Colonic mucosa (tissue), 4 donors: ENCODE measurements at regions not wholly inside any gene's neighbourhood (a gene's known extent, or its start where the extent isn't known, plus 50 kb on each side); places are given as distances from the start of the nearest gene placed in this dataset.

Experiments used
- DNase-seq: peaks from one replicate; pipeline ENCODE4 v3.0.0-alpha.2; 2020
- H3K27ac ChIP-seq: fragments of 200-600 bp; one replicate; pipeline ENCODE4 v1.8.0; 2021
- H3K27me3 ChIP-seq: fragments of 200-600 bp; one replicate; pipeline ENCODE4 v1.8.0; 2021
- H3K36me3 ChIP-seq: fragments of 200-600 bp; one replicate; pipeline ENCODE4 v1.8.0; 2021
- H3K4me1 ChIP-seq: fragments of 200-600 bp; one replicate; pipeline ENCODE4 v1.8.0; 2021; ENCODE audit warnings: mild to moderate bottlenecking
- H3K4me3 ChIP-seq: fragments of 200-600 bp; one replicate; pipeline ENCODE4 v1.8.0; 2021
- H3K9ac ChIP-seq, 2 donors: one replicate each; pipeline ENCODE4 v1.7.0; 2013; ENCODE audit warnings: control low read depth in 2 of 2, low read depth in 2 of 2, low read length in 2 of 2
- H3K9me3 ChIP-seq: fragments of 200-600 bp; one replicate; pipeline ENCODE4 v1.8.0; 2021
- intact Hi-C: fragments of 100-400 bp; cut with DNase I; formaldehyde crosslinking; loops from one replicate; pipeline ENCODE4 v1.14.1; 2022
- TF ChIP-seq, protein P1 (sequence below): fragments of 200-600 bp; IDR thresholded peaks from one replicate; pipeline ENCODE4 v1.8.0; 2022; ENCODE audit warnings: antibody characterized with exemption, mild to moderate bottlenecking
- donor health status: healthy.
- donor health status: DM: no; HTN: no; CAD: no.
- donor health status: DM: no; HTN: no; CAD: no.

GRCh38 chr18:60847517-60847916, 474.9 kb upstream of the MC4R start:
- Histone ChIP-seq H3K27me3 (no peaks in the 10 kb centered on the region), H3K4me3 (no peak overlapping the region), H3K9me3 (no peaks in the 10 kb centered on the region), H3K4me1 (no peaks in the 10 kb centered on the region), H3K27ac (no peak overlapping the region), H3K36me3 (no peaks in the 10 kb centered on the region), H3K9ac (no peak overlapping the region)
- intact Hi-C loops: no loop called here
- TF ChIP-seq, protein P1, sequence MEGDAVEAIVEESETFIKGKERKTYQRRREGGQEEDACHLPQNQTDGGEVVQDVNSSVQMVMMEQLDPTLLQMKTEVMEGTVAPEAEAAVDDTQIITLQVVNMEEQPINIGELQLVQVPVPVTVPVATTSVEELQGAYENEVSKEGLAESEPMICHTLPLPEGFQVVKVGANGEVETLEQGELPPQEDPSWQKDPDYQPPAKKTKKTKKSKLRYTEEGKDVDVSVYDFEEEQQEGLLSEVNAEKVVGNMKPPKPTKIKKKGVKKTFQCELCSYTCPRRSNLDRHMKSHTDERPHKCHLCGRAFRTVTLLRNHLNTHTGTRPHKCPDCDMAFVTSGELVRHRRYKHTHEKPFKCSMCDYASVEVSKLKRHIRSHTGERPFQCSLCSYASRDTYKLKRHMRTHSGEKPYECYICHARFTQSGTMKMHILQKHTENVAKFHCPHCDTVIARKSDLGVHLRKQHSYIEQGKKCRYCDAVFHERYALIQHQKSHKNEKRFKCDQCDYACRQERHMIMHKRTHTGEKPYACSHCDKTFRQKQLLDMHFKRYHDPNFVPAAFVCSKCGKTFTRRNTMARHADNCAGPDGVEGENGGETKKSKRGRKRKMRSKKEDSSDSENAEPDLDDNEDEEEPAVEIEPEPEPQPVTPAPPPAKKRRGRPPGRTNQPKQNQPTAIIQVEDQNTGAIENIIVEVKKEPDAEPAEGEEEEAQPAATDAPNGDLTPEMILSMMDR: no peak
- no peak for DNase-seq

DNA sequence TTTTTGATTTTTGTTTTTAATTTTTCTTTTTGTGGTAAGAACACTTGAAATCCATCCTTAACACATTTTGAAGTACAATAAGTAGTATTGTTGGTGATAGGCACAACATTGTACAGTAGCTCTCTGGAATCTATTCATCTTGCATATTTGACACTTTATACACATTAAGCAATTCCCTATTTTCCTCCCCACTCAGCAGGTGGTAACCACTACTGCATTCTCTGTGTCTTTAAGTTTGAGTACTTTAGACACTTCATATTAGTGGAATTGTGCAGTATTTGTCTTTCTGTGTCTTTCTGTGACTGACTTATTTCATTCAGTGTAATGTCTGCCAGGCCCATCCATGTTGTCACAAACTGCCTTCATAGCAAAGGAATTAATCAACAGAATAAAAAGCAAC, 471.7 kb upstream of the CDH20 start:
- Histone ChIP-seq H3K9me3 (no peaks in the 10 kb centered on the region), H3K27me3 (no peaks in the 10 kb centered on the region), H3K4me1 (no peaks in the 10 kb centered on the region), H3K9ac (no peak overlapping the region), H3K36me3 (no peaks in the 10 kb centered on the region), H3K27ac (no peak overlapping the region), H3K4me3 (no peak overlapping the region)
- TF ChIP-seq, protein P1: no peak
- DNase-seq: no peak
- intact Hi-C loops: no loop called here

DNA sequence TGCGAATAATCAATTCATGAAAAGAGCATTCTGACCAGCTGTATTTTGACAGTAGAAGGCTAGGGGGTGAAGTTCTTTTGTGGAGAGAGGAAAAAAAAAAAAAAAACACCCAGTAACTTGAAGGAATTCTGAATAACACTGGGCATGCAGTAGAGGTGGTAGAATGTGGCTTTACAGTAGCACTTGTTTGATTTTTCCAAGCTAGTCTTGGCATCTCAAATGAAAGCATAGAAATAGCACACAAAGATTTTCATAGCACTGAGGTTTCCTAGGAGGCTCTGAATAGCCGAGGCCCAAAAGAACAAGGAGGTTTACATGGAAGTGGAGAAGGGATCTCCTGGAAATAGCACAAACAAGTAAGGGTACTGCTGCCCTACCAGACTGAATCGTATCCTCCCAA, 470.2 kb upstream of the CDH20 start:
- intact Hi-C loops: no loop called here
- Histone ChIP-seq H3K4me1 (no peaks in the 10 kb centered on the region), H3K9ac (no peak overlapping the region), H3K9me3 (no peaks in the 10 kb centered on the region), H3K36me3 (no peaks in the 10 kb centered on the region), H3K27ac (no peak overlapping the region), H3K27me3 (no peaks in the 10 kb centered on the region), H3K4me3 (no peak overlapping the region)
- TF ChIP-seq, protein P1: no peak
- no peak for DNase-seq

DNA sequence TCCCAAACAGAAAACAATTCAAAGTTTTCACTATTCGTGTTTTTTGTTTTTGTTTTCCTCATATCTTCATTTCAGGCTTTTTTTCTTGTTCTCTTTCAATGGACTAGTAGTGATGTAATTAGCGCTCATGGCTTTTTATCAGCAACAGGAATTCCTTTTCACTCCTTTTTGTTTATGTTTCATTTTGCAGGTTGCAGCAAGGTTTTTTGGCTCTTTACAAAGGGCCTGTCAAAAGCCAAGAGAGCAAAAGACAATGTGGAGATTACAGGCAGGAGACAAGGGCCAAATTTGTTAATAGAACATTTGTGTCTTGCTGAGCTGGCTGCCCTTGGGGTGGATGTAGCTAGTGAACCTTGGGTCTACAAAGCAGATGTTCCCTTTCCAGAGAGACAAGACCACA, 467.4 kb upstream of the CDH20 start:
- intact Hi-C loops: no loop called here
- Histone ChIP-seq H3K9me3 (no peaks in the 10 kb centered on the region), H3K27ac (no peak overlapping the region)

GRCh38 chr18:60870261-60871153, 462.7 kb upstream of the CDH20 start:
- Histone ChIP-seq H3K27ac (no peak overlapping the region), H3K27me3 (no peaks in the 10 kb centered on the region), H3K36me3 (no peaks in the 10 kb centered on the region), H3K4me1 (no peaks in the 10 kb centered on the region), H3K9me3 (no peaks in the 10 kb centered on the region), H3K9ac (no peak overlapping the region), H3K4me3 (no peak overlapping the region)
- intact Hi-C loops: no loop called here
- TF ChIP-seq, protein P1: no peak
- DNase-seq: no peak

More for the DNA sequence above, 467.4 kb upstream of the CDH20 start:
- H3K4me1 ChIP-seq: no peaks in the 10 kb centered on the region
- no peak overlapping the region for H3K4me3 ChIP-seq
- no peaks in the 10 kb centered on the region for H3K36me3 ChIP-seq
- DNase-seq: no peak
- H3K9ac ChIP-seq: no peak overlapping the region
- H3K27me3 ChIP-seq: no peaks in the 10 kb centered on the region
- TF ChIP-seq, protein P1: no peak
